ENCODE measurements at regions not wholly inside any gene's neighbourhood (a gene's known extent, or its start where the extent isn't known, plus 50 kb on each side); places are given as distances from the start of the nearest gene placed in this dataset.
"Not testable (repeated sequence)": the region's sequence is repeated elsewhere in the genome, so short reads cannot be mapped to it uniquely, and the experiment has no call there.

- CTCF ChIA-PET, result no interaction called here
- POLR2A ChIA-PET, result no interaction called here
- no peak for TF ChIP-seq CTCF (IDR thresholded peaks at IDR 0.05; ENCODE audit: control extremely low read depth, extremely low read depth, low read depth, missing control alignments)
- no peak for DNase-seq (ENCODE audit: extremely low spot score)
These were observed 91.3 kb downstream of the METRNL start for GRCh38 chr17:83170571-83171260.

GRCh38 chr17:83171661-83172060, 92.3 kb downstream of the METRNL start:
- ChIA-PET POLR2A (no interaction called here), CTCF (no interaction called here)
- no peak for TF ChIP-seq CTCF (IDR thresholded peaks at IDR 0.05; ENCODE audit: control extremely low read depth, extremely low read depth, low read depth, missing control alignments)
- no peak for DNase-seq (ENCODE audit: extremely low spot score)

- POLR2A ChIA-PET; CTCF ChIA-PET; DNase-seq (ENCODE audit: extremely low spot score): not testable (repeated sequence)
These were observed 92.7 kb downstream of the METRNL start for GRCh38 chr17:83172099-83172498.

GRCh38 chr17:83172646-83173045, 93.2 kb downstream of the METRNL start:
- CTCF ChIA-PET; DNase-seq (ENCODE audit: extremely low spot score); POLR2A ChIA-PET: not testable (repeated sequence)

- CTCF ChIA-PET; DNase-seq (ENCODE audit: extremely low spot score); POLR2A ChIA-PET: not testable (repeated sequence)
These were observed 93.9 kb downstream of the METRNL start for GRCh38 chr17:83173180-83173913.

- DNase-seq (ENCODE audit: extremely low spot score), result no peak
- ChIA-PET CTCF (no interaction called here), POLR2A (no interaction called here)
- TF ChIP-seq CTCF (IDR thresholded peaks at IDR 0.05; ENCODE audit: control extremely low read depth, extremely low read depth, low read depth, missing control alignments), result no peak
These were observed 94.5 kb downstream of the METRNL start for GRCh38 chr17:83173914-83174361.

- no peak for TF ChIP-seq CTCF (IDR thresholded peaks at IDR 0.05; ENCODE audit: control extremely low read depth, extremely low read depth, low read depth, missing control alignments)
- POLR2A ChIA-PET, result no interaction called here
- CTCF ChIA-PET, result interaction anchor here (1.2 to 1.9 kb wide), 2 partner anchors 21 to 28 kb away, joined by 4 read pairs; no protein-coding TSS in a partner anchor
- DNase-seq (ENCODE audit: extremely low spot score), result peak; percentile 74
These were observed 95.1 kb downstream of the METRNL start for GRCh38 chr17:83174362-83175118.

Measured in GM10248 (cell line).